Neuronal stem cell (in vitro differentiated cells): ENCODE measurements at regions not wholly inside any gene's neighbourhood (a gene's known extent, or its start where the extent isn't known, plus 50 kb on each side); places are given as distances from the start of the nearest gene placed in this dataset.

Experiments used
- DNase-seq: peaks from one replicate; pipeline ENCODE4 v3.0.0-alpha.2; 2013; ENCODE audit warnings: low spot score
- H2AFZ ChIP-seq: one replicate; pipeline ENCODE4 v1.6.1; 2013; ENCODE audit warnings: mild to moderate bottlenecking, low read length, inconsistent platforms
- H2AK5ac ChIP-seq: 2 replicates; pipeline ENCODE4 v1.6.1; 2013; ENCODE audit warnings: low read depth, mild to moderate bottlenecking, inconsistent platforms, low read length, moderate library complexity, mixed read lengths
- H2BK120ac ChIP-seq: 2 replicates; pipeline ENCODE4 v1.6.1; 2013; ENCODE audit warnings: low read depth, mild to moderate bottlenecking, inconsistent platforms, low read length, moderate library complexity, mixed read lengths
- H2BK12ac ChIP-seq: one replicate; pipeline ENCODE4 v1.6.1; 2013; ENCODE audit warnings: low read length, inconsistent platforms
- H2BK15ac ChIP-seq: 2 replicates; pipeline ENCODE4 v1.6.1; 2013; ENCODE audit warnings: mild to moderate bottlenecking, low read length, inconsistent platforms, mixed read lengths
- H2BK5ac ChIP-seq: one replicate; pipeline ENCODE4 v1.6.1; 2013; ENCODE audit warnings: inconsistent platforms, mild to moderate bottlenecking, low read length, moderate library complexity
- H3K14ac ChIP-seq: one replicate; pipeline ENCODE4 v1.6.1; 2013; ENCODE audit warnings: low read length, inconsistent platforms
- H3K18ac ChIP-seq: 2 replicates; pipeline ENCODE4 v1.6.1; 2013; ENCODE audit warnings: low read length, inconsistent platforms
- H3K23ac ChIP-seq: 2 replicates; pipeline ENCODE4 v1.6.1; 2013; ENCODE audit warnings: low read depth, mild to moderate bottlenecking, mixed read lengths, low read length, inconsistent platforms; ENCODE audit not compliant: poor library complexity
- H3K27ac ChIP-seq: replicated peaks from 3 replicates; pipeline ENCODE4 v1.5.1; 2013; ENCODE audit warnings: low read length, inconsistent platforms
- H3K27me3 ChIP-seq, 3 experiments: 2 replicates each; pipeline ENCODE4 v1.6.1; 2013; ENCODE audit warnings: low read length in 3 of 3, mild to moderate bottlenecking in 2 of 3, inconsistent platforms in 1 of 3, low read depth in 1 of 3, mixed read lengths in 1 of 3, moderate library complexity in 1 of 3; ENCODE audit not compliant: control insufficient read depth in 3 of 3, insufficient read depth in 3 of 3
- H3K36me3 ChIP-seq, 2 donors: replicated peaks in 1 of 2; 2 replicates each; pipeline ENCODE4 v1.6.1; 2013; ENCODE audit warnings: low read length in 2 of 2; ENCODE audit not compliant: control insufficient read depth in 2 of 2, insufficient read depth in 2 of 2
- H3K4ac ChIP-seq: 2 replicates; pipeline ENCODE4 v1.6.1; 2013; ENCODE audit warnings: inconsistent platforms, mild to moderate bottlenecking, low read length, moderate library complexity
- H3K4me1 ChIP-seq, 2 donors: 1 replicate in 1 of 2; 2 replicates in 1 of 2; pipeline ENCODE4 v1.6.1; 2013; ENCODE audit warnings: low read length in 2 of 2, low read depth in 1 of 2; ENCODE audit not compliant: control insufficient read depth in 2 of 2, insufficient read depth in 1 of 2
- H3K4me2 ChIP-seq: one replicate; pipeline ENCODE4 v1.6.1; 2013; ENCODE audit warnings: mild to moderate bottlenecking, low read length, inconsistent platforms; ENCODE audit not compliant: insufficient read depth, poor library complexity, severe bottlenecking
- H3K4me3 ChIP-seq, 2 donors: 2 replicates each; pipeline ENCODE4 v1.5.1; 2013; ENCODE audit warnings: low read length in 2 of 2, mild to moderate bottlenecking in 2 of 2, inconsistent platforms in 1 of 2, moderate library complexity in 1 of 2
- H3K79me1 ChIP-seq: one replicate; pipeline ENCODE4 v1.6.1; 2013; ENCODE audit warnings: low read depth, mild to moderate bottlenecking, inconsistent platforms, low read length, moderate library complexity
- H3K9ac ChIP-seq: one replicate; pipeline ENCODE4 v1.6.1; 2013; ENCODE audit warnings: mild to moderate bottlenecking, low read depth, low read length, inconsistent platforms; ENCODE audit not compliant: poor library complexity
- H3K9me3 ChIP-seq, 2 donors: replicated peaks in 1 of 2; 2 replicates each; pipeline versions ENCODE3 to v1.6.1; 2013; ENCODE audit warnings: low read length in 2 of 2, mild to moderate bottlenecking in 2 of 2, inconsistent platforms in 1 of 2, low read depth in 1 of 2, mixed read lengths in 1 of 2, moderate library complexity in 1 of 2; ENCODE audit not compliant: control insufficient read depth in 2 of 2, insufficient read depth in 1 of 2
- H4K8ac ChIP-seq: one replicate; pipeline ENCODE4 v1.6.1; 2013; ENCODE audit warnings: low read depth, mild to moderate bottlenecking, inconsistent platforms, low read length, moderate library complexity
- H4K91ac ChIP-seq: one replicate; pipeline ENCODE4 v1.6.1; 2013; ENCODE audit warnings: low read length, low read depth, mild to moderate bottlenecking, inconsistent platforms; ENCODE audit not compliant: poor library complexity
- WGBS, 2 donors: extraction: QIAGEN DNeasy Blood & Tissue Kit; methylation state at CpG; one replicate each; pipeline ENCODE4 v1.1.7; 2013; ENCODE audit warnings: missing lambda C conversion rate in 2 of 2, mixed read lengths in 1 of 2; ENCODE audit not compliant: insufficient read length in 2 of 2, insufficient replicate concordance in 1 of 2; ENCODE audit errors: extremely low coverage in 2 of 2; 5-methylcytosine and 5-hydroxymethylcytosine counted together

DNA sequence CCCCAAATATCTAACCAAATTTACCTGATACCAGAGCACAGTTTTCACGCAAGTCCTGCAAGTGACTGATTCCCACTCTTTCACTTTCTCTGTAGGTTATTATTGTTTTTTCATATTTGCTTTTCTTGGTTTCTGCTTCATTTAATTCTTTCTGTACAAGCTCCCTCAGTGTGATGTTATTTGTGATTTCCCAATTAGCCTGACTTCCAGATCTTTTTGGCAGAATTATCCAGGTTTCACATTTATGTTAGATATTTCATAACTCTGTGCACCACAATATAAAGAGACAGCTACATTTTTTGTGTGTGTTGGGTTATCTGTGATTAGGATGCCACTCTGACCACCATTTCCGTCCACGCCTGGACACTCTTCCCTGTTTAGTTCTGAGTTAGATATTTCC lies 381.5 kb upstream of the CNTNAP2 start:
- H3K4me3 ChIP-seq, result no peak overlapping the region
- H4K91ac ChIP-seq, result no peak overlapping the region

DNA sequence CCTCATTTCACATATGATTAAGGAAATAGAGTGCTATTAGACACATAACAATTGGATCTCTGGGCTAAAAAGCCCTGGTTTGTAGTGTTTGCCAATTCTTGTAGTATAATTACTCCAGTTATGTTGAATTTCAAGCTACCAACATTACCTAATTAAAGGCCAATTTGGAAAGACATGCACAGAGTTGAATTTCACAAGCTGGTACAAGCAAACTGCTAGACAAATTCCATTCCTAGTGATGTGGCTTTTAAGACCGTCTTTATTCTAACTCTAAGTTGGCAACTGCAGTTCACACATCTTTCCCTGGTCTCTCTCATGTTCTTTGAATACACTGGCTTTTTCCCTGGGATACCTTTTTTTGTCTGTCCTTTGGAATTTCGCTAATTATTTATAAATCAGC lies 384.1 kb upstream of the CNTNAP2 start:
- no peak for DNase-seq
- Histone ChIP-seq H3K4me2 (no peak overlapping the region), H3K27ac (no peak overlapping the region), H2BK15ac (no peak overlapping the region), H3K23ac (no peak overlapping the region), H2BK12ac (no peak overlapping the region), H2BK5ac (no peak overlapping the region), H2BK120ac (no peak overlapping the region), H3K27me3 (no peaks in the 10 kb centered on the region), H3K9ac (no peak overlapping the region), H4K91ac (no peak overlapping the region), H3K4me3 (no peak overlapping the region), H3K4me1 (no peaks in the 10 kb centered on the region), H3K4ac (no peak overlapping the region), H3K79me1 (no peaks in the 10 kb centered on the region), H2AK5ac (no peak overlapping the region), H3K14ac (no peak overlapping the region), H2AFZ (no peak overlapping the region), H3K9me3 (no peaks in the 10 kb centered on the region), H4K8ac (no peak overlapping the region), H3K36me3 (no peaks in the 10 kb centered on the region), H3K18ac (no peak overlapping the region)
- no CpG with 5 or more reads among the region's 2 CpGs for WGBS, 2 donors

More for the DNA sequence above, 381.5 kb upstream of the CNTNAP2 start:
- H2AFZ ChIP-seq, result no peak overlapping the region
- H2BK120ac ChIP-seq, result no peak overlapping the region
- H3K9ac ChIP-seq, result no peak overlapping the region
- H4K8ac ChIP-seq, result no peak overlapping the region
- H2BK5ac ChIP-seq, result no peak overlapping the region
- H3K14ac ChIP-seq, result no peak overlapping the region
- H3K27me3 ChIP-seq, result no peaks in the 10 kb centered on the region
- WGBS, 2 donors, result no CpG with 5 or more reads among the region's 3 CpGs
- H3K18ac ChIP-seq, result no peak overlapping the region
- no peaks in the 10 kb centered on the region for H3K9me3 ChIP-seq
- no peak overlapping the region for H2BK15ac ChIP-seq
- no peaks in the 10 kb centered on the region for H3K36me3 ChIP-seq
- H3K27ac ChIP-seq, result no peak overlapping the region
- DNase-seq, result no peak
- no peak overlapping the region for H2AK5ac ChIP-seq
- H3K79me1 ChIP-seq, result no peaks in the 10 kb centered on the region
- H3K4me1 ChIP-seq, result no peaks in the 10 kb centered on the region
- no peak overlapping the region for H3K23ac ChIP-seq
- no peak overlapping the region for H2BK12ac ChIP-seq
- no peak overlapping the region for H3K4ac ChIP-seq
- no peak overlapping the region for H3K4me2 ChIP-seq

DNA sequence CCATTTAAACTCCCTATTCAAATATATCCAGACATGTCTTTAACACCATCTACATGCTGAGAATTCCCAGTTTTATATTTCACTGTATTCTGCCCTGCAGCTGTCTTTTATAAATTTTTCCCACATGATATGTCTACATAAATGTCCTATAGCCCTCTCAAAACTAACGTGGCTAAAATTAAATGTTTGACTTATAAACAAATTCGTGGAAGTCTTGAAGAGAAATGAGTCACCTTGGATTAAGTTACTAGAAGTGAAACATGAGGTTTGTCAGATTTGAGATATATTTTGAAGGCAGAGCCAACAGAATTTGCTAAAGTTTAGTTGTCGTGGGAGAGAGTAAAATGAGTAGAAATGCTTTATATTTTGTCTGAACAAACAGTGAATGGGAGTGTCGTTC lies 386.9 kb upstream of the CNTNAP2 start:
- Histone ChIP-seq H3K9me3 (no peaks in the 10 kb centered on the region), H2AFZ (no peak overlapping the region), H3K79me1 (no peaks in the 10 kb centered on the region), H4K8ac (no peak overlapping the region), H3K27ac (no peak overlapping the region), H3K4me2 (no peak overlapping the region), H2BK15ac (no peak overlapping the region), H2BK120ac (no peak overlapping the region), H2AK5ac (no peak overlapping the region), H3K23ac (no peak overlapping the region), H2BK12ac (no peak overlapping the region), H2BK5ac (no peak overlapping the region), H3K14ac (no peak overlapping the region), H4K91ac (no peak overlapping the region), H3K9ac (no peak overlapping the region), H3K4me1 (no peaks in the 10 kb centered on the region), H3K4ac (no peak overlapping the region), H3K4me3 (no peak overlapping the region), H3K27me3 (no peaks in the 10 kb centered on the region), H3K36me3 (no peaks in the 10 kb centered on the region), H3K18ac (no peak overlapping the region)
- no peak for DNase-seq
- no CpG with 5 or more reads among the region's 4 CpGs for WGBS, 2 donors

DNA sequence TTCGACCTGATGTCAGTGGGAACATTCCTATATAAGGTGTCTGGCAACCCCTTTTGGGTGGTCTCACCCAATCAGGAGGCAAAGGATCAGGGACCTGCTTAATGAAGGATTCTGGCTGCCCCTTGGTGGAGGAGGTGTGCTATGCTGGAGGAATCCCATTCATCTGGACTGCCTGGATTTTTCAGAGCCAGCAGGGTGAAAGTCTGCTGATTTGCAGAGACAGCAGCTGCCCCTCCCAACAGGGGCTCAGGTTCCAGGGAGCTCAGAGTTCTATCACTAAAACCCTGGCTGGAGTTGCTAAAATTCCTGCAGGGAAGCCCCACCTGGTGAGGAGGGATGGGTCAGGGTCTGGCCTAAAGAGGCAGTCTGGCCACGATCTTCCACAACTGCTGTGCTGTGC lies 398.5 kb upstream of the CNTNAP2 start:
- peak; percentile 31 for DNase-seq

More for the DNA sequence above, 398.5 kb upstream of the CNTNAP2 start:
- H3K27ac ChIP-seq, result no peak overlapping the region
- H2BK120ac ChIP-seq, result no peak overlapping the region
- no peak overlapping the region for H2BK15ac ChIP-seq
- no peak overlapping the region for H3K4me3 ChIP-seq
- H3K4me2 ChIP-seq, result no peak overlapping the region
- no peak overlapping the region for H2AFZ ChIP-seq
- no peaks in the 10 kb centered on the region for H3K9me3 ChIP-seq
- H2BK5ac ChIP-seq, result no peak overlapping the region
- no peak overlapping the region for H2AK5ac ChIP-seq
- WGBS, 2 donors, result no CpG with 5 or more reads among the region's 2 CpGs
- no peaks in the 10 kb centered on the region for H3K27me3 ChIP-seq
- no peaks in the 10 kb centered on the region for H3K79me1 ChIP-seq
- H3K4ac ChIP-seq, result no peak overlapping the region
- no peak overlapping the region for H3K9ac ChIP-seq
- no peak overlapping the region for H3K18ac ChIP-seq
- H3K4me1 ChIP-seq, result peaks cover 0 to 5% of the 10 kb centered on the region in 2 donors
- H2BK12ac ChIP-seq, result no peak overlapping the region
- H3K14ac ChIP-seq, result no peak overlapping the region
- H4K91ac ChIP-seq, result no peak overlapping the region
- no peak overlapping the region for H3K23ac ChIP-seq
- no peaks in the 10 kb centered on the region for H3K36me3 ChIP-seq
- peak overlapping the region; percentile 19 for H4K8ac ChIP-seq
